Cardiac fibroblast (primary cell): ENCODE measurements at regions not wholly inside any gene's neighbourhood (a gene's known extent, or its start where the extent isn't known, plus 50 kb on each side); places are given as distances from the start of the nearest gene placed in this dataset.
A peak's percentile ranks its signal among the peaks of the same experiment; 100 is the strongest.

Source experiments
- DNase-seq, 2 donors: peaks; one replicate each; pipeline versions ENCODE4 v3.0.0 to v3.0.0-alpha.2; 2010; ENCODE audit warnings: low read depth in 2 of 2
- H3K4me3 ChIP-seq, 2 donors: replicated peaks in 1 of 2; 1 replicate in 1 of 2; 2 replicates in 1 of 2; pipeline ENCODE4 v1.5.1; 2011; ENCODE audit warnings: low read depth in 2 of 2, low read length in 2 of 2, mild to moderate bottlenecking in 2 of 2, moderate library complexity in 1 of 2
- CTCF ChIP-seq: IDR thresholded peaks from one replicate; pipeline ENCODE4 v1.5.1; 2011; ENCODE audit warnings: low read depth, mild to moderate bottlenecking, low read length, inconsistent platforms

GRCh38 chr11:116614306-116615210, 158.2 kb downstream of the BUD13 start:
- no peak for TF ChIP-seq CTCF
- no peak for DNase-seq
- H3K4me3 ChIP-seq: no peak overlapping the region

- no peak for TF ChIP-seq CTCF
- no peak overlapping the region for H3K4me3 ChIP-seq
- DNase-seq: no peak
Measured at GRCh38 chr11:116613206-116613875, 159.4 kb downstream of the BUD13 start.

- no peak for DNase-seq
- H3K4me3 ChIP-seq: no peak overlapping the region
- TF ChIP-seq CTCF: no peak
Measured at GRCh38 chr11:116611998-116612620, 160.7 kb downstream of the BUD13 start.

- no peak for DNase-seq
- TF ChIP-seq CTCF: no peak
- no peak overlapping the region for H3K4me3 ChIP-seq
Measured at GRCh38 chr11:116610190-116610589, 162.6 kb downstream of the BUD13 start.

GRCh38 chr11:116607027-116607426, 165.8 kb downstream of the BUD13 start:
- no peak for DNase-seq
- no peak for TF ChIP-seq CTCF
- no peak overlapping the region for H3K4me3 ChIP-seq

- peak; percentile 38 for TF ChIP-seq CTCF
- H3K4me3 ChIP-seq: no peak overlapping the region
- peak; percentile 16 to 27 for DNase-seq
Measured at GRCh38 chr11:116605543-116606459, 167.0 kb downstream of the BUD13 start.
